ENCODE measurements at regions not wholly inside any gene's neighbourhood (a gene's known extent, or its start where the extent isn't known, plus 50 kb on each side); places are given as distances from the start of the nearest gene placed in this dataset.

- TF ChIP-seq, protein P1, sequence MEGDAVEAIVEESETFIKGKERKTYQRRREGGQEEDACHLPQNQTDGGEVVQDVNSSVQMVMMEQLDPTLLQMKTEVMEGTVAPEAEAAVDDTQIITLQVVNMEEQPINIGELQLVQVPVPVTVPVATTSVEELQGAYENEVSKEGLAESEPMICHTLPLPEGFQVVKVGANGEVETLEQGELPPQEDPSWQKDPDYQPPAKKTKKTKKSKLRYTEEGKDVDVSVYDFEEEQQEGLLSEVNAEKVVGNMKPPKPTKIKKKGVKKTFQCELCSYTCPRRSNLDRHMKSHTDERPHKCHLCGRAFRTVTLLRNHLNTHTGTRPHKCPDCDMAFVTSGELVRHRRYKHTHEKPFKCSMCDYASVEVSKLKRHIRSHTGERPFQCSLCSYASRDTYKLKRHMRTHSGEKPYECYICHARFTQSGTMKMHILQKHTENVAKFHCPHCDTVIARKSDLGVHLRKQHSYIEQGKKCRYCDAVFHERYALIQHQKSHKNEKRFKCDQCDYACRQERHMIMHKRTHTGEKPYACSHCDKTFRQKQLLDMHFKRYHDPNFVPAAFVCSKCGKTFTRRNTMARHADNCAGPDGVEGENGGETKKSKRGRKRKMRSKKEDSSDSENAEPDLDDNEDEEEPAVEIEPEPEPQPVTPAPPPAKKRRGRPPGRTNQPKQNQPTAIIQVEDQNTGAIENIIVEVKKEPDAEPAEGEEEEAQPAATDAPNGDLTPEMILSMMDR (IDR thresholded peaks at IDR 0.05): no peak
- TF ChIP-seq POLR2A (IDR thresholded peaks at IDR 0.05): no peak
Observed at GRCh38 chr7:86975449-86975848, 84.0 kb downstream of the ELAPOR2 start.

Measured in esophagus squamous epithelium (tissue), 4 donors.